ENCODE measurements at regions not wholly inside any gene's neighbourhood (a gene's known extent, or its start where the extent isn't known, plus 50 kb on each side); places are given as distances from the start of the nearest gene placed in this dataset.

GRCh38 chr11:36791957-36792356 is 193.9 kb upstream of the RAG2 start:
- DNase-seq (ENCODE audit: insufficient read length, low spot score) (no peak), FAIRE-seq (no peak)
- no peak for TF ChIP-seq CTCF (IDR thresholded peaks at IDR 0.05; ENCODE audit: insufficient read depth, missing control alignments)

GRCh38 chr11:36790526-36790925 is 192.5 kb upstream of the RAG2 start:
- TF ChIP-seq CTCF (IDR thresholded peaks at IDR 0.05; ENCODE audit: insufficient read depth, missing control alignments), result no peak
- FAIRE-seq (no peak), DNase-seq (ENCODE audit: insufficient read length, low spot score) (no peak)

- DNase-seq (ENCODE audit: insufficient read length, low spot score) (no peak), FAIRE-seq (no peak)
- TF ChIP-seq CTCF (IDR thresholded peaks at IDR 0.05; ENCODE audit: insufficient read depth, missing control alignments), result no peak
Observed at GRCh38 chr11:36783808-36784207, 185.8 kb upstream of the RAG2 start.

GRCh38 chr11:36779791-36780190 is 181.8 kb upstream of the RAG2 start:
- DNase-seq (ENCODE audit: insufficient read length, low spot score) (no peak), FAIRE-seq (no peak)
- no peak for TF ChIP-seq CTCF (IDR thresholded peaks at IDR 0.05; ENCODE audit: insufficient read depth, missing control alignments)

- no peak for FAIRE-seq
- no peak for TF ChIP-seq CTCF (IDR thresholded peaks at IDR 0.05; ENCODE audit: insufficient read depth, missing control alignments)
- DNase-seq (ENCODE audit: insufficient read length, low spot score), result no peak
Observed at GRCh38 chr11:36777311-36777710, 179.3 kb upstream of the RAG2 start.

GRCh38 chr11:36775756-36776155 is 177.7 kb upstream of the RAG2 start:
- no peak for FAIRE-seq
- no peak for DNase-seq (ENCODE audit: insufficient read length, low spot score)
- TF ChIP-seq CTCF (IDR thresholded peaks at IDR 0.05; ENCODE audit: insufficient read depth, missing control alignments), result no peak

- DNase-seq (ENCODE audit: insufficient read length, low spot score), result no peak
- FAIRE-seq, result no peak
- no peak for TF ChIP-seq CTCF (IDR thresholded peaks at IDR 0.05; ENCODE audit: insufficient read depth, missing control alignments)
Observed at GRCh38 chr11:36775130-36775529, 177.1 kb upstream of the RAG2 start.
